Jurkat, Clone E6-1 (cell line): ENCODE measurements at regions not wholly inside any gene's neighbourhood (a gene's known extent, or its start where the extent isn't known, plus 50 kb on each side); places are given as distances from the start of the nearest gene placed in this dataset.
"Not testable (repeated sequence)": the region's sequence is repeated elsewhere in the genome, so short reads cannot be mapped to it uniquely, and the experiment has no call there.

Experiments
- DNase-seq: peaks from one replicate; pipeline ENCODE4 v3.0.0-alpha.2; 2011; ENCODE audit warnings: low read depth, low spot score
- H3K4me3 ChIP-seq: 2 replicates; pipeline ENCODE4 v1.5.1; 2011; ENCODE audit warnings: mild to moderate bottlenecking, low read length, control low read depth, moderate library complexity

GRCh38 chr1:238964631-238965030 is 421.7 kb upstream of the CHRM3 start:
- DNase-seq = no peak
- H3K4me3 ChIP-seq = no peak overlapping the region

- H3K4me3 ChIP-seq = no peak overlapping the region
- no peak for DNase-seq
Measured at GRCh38 chr1:238962941-238963340, 423.4 kb upstream of the CHRM3 start.

GRCh38 chr1:238961790-238962189 is 424.6 kb upstream of the CHRM3 start:
- no peak for DNase-seq
- no peak overlapping the region for H3K4me3 ChIP-seq

GRCh38 chr1:238960071-238960470 is 426.3 kb upstream of the CHRM3 start:
- no peak for DNase-seq
- no peak overlapping the region for H3K4me3 ChIP-seq

- no peak overlapping the region for H3K4me3 ChIP-seq
- no peak for DNase-seq
Measured at GRCh38 chr1:238955934-238956333, 430.4 kb upstream of the CHRM3 start.

GRCh38 chr1:238954865-238955264 is 431.5 kb upstream of the CHRM3 start:
- no peak overlapping the region for H3K4me3 ChIP-seq
- no peak for DNase-seq

- no peak for DNase-seq
- H3K4me3 ChIP-seq = no peak overlapping the region
Measured at GRCh38 chr1:238953448-238954010, 432.8 kb upstream of the CHRM3 start.

GRCh38 chr1:238951809-238952208 is 434.6 kb upstream of the CHRM3 start:
- no peak overlapping the region for H3K4me3 ChIP-seq
- peak; percentile 14 for DNase-seq

- no peak overlapping the region for H3K4me3 ChIP-seq
- DNase-seq = no peak
Measured at GRCh38 chr1:238950784-238951183, 435.6 kb upstream of the CHRM3 start.

GRCh38 chr1:238950017-238950416 is 436.4 kb upstream of the CHRM3 start:
- no peak for DNase-seq
- H3K4me3 ChIP-seq = no peak overlapping the region

GRCh38 chr1:238944028-238944427 is 442.3 kb upstream of the CHRM3 start:
- H3K4me3 ChIP-seq = no peak overlapping the region
- no peak for DNase-seq

GRCh38 chr1:238927899-238928298 is 458.5 kb upstream of the CHRM3 start:
- DNase-seq = no peak
- no peak overlapping the region for H3K4me3 ChIP-seq

- H3K4me3 ChIP-seq = no peak overlapping the region
- no peak for DNase-seq
Measured at GRCh38 chr1:238916828-238917227, 469.5 kb upstream of the CHRM3 start.

- no peak for DNase-seq
- H3K4me3 ChIP-seq = no peak overlapping the region
Measured at GRCh38 chr1:238914346-238914745, 472.0 kb upstream of the CHRM3 start.

GRCh38 chr1:238913210-238913609 is 473.2 kb upstream of the CHRM3 start:
- no peak for DNase-seq
- H3K4me3 ChIP-seq = no peak overlapping the region

- no peak for DNase-seq
- H3K4me3 ChIP-seq = no peak overlapping the region
Measured at GRCh38 chr1:238912148-238912547, 474.2 kb upstream of the CHRM3 start.

GRCh38 chr1:238902752-238903151 is 483.6 kb upstream of the CHRM3 start:
- not testable (repeated sequence) for H3K4me3 ChIP-seq, DNase-seq

- DNase-seq = no peak
- no peak overlapping the region for H3K4me3 ChIP-seq
Measured at GRCh38 chr1:238900334-238900865, 486.0 kb upstream of the CHRM3 start.

- no peak overlapping the region for H3K4me3 ChIP-seq
- DNase-seq = no peak
Measured at GRCh38 chr1:238898856-238899255, 487.5 kb upstream of the CHRM3 start.

GRCh38 chr1:238895911-238896310 is 490.5 kb upstream of the CHRM3 start:
- no peak overlapping the region for H3K4me3 ChIP-seq
- DNase-seq = peak; percentile 11

- no peak overlapping the region for H3K4me3 ChIP-seq
- DNase-seq = no peak
Measured at GRCh38 chr1:238892612-238893011, 493.8 kb upstream of the CHRM3 start.
